Small intestine (tissue), 7 donors: ENCODE measurements at regions not wholly inside any gene's neighbourhood (a gene's known extent, or its start where the extent isn't known, plus 50 kb on each side); places are given as distances from the start of the nearest gene placed in this dataset.

Source experiments
- DNase-seq, 2 donors: peaks; one replicate each; pipeline versions ENCODE4 v3.0.0 to v3.0.0-alpha.2; 2013
- FAIRE-seq: peaks from 2 replicates; lab custom pipeline; 2012; peaks lifted over from hg19 to GRCh38; lab: Jason Lieb, UNC
- H3K27ac ChIP-seq, 3 donors: one replicate each; pipeline ENCODE4 v1.5.1; 2013; ENCODE audit warnings: low read length in 2 of 3, mild to moderate bottlenecking in 2 of 3, control low read depth in 1 of 3, inconsistent platforms in 1 of 3, low read depth in 1 of 3, moderate library complexity in 1 of 3
- H3K27me3 ChIP-seq, 3 donors: one replicate each; pipeline ENCODE4 v1.6.1; 2013; ENCODE audit warnings: low read length in 3 of 3, inconsistent platforms in 1 of 3; ENCODE audit not compliant: control insufficient read depth in 3 of 3, insufficient read depth in 3 of 3
- H3K36me3 ChIP-seq, 3 donors: one replicate each; pipeline ENCODE4 v1.6.1; 2013; ENCODE audit warnings: low read length in 3 of 3, inconsistent platforms in 1 of 3, low read depth in 1 of 3, mild to moderate bottlenecking in 1 of 3, moderate library complexity in 1 of 3; ENCODE audit not compliant: control insufficient read depth in 3 of 3, insufficient read depth in 2 of 3
- H3K4me1 ChIP-seq, 3 donors: one replicate each; pipeline ENCODE4 v1.6.1; 2013; ENCODE audit warnings: low read length in 2 of 3, inconsistent platforms in 1 of 3, low read depth in 1 of 3, mild to moderate bottlenecking in 1 of 3, moderate library complexity in 1 of 3; ENCODE audit not compliant: control insufficient read depth in 3 of 3, insufficient read depth in 2 of 3
- H3K4me3 ChIP-seq, 3 donors: one replicate each; pipeline ENCODE4 v1.5.1; 2013; ENCODE audit warnings: low read length in 3 of 3, control low read depth in 1 of 3, inconsistent platforms in 1 of 3, low read depth in 1 of 3, mild to moderate bottlenecking in 1 of 3, moderate library complexity in 1 of 3
- H3K9me3 ChIP-seq, 2 donors: one replicate each; pipeline ENCODE4 v1.6.1; 2013; ENCODE audit warnings: low read depth in 1 of 2, low read length in 1 of 2; ENCODE audit not compliant: control insufficient read depth in 2 of 2, insufficient read depth in 1 of 2
- WGBS, 3 donors: extraction: QIAGEN DNeasy Blood & Tissue Kit; methylation state at CpG; one replicate each; pipeline ENCODE4 v1.1.7; 2013; 5-methylcytosine and 5-hydroxymethylcytosine counted together
- donor health status: healthy with polysubstance abuse.
- donor health status: control.
- donor health status: control.
- donor health status: Bipolar disorder and iron deficiency.
- donor health status: healthy.

DNA sequence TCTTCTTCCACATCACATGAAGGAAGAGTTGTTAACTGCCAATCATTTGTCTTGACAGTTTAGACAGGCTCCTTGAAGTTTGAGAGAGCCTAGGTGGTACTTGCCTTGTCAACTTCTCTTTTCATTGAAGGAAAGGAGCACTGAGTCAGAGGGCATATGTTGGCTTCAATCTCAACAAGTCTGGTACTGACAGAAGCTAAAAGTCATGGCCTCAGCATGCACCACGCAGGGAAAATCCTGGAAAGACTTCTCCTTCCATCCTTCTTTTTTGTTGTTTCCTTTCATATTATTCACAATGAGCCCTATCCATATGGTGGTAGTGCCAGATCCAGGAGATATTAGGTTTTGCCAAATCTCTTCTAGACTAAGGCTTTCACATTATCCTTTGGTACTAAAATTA is 1272.5 kb downstream of the ROBO1 start:
- 26 to 42% (median 36%) methylated on average over 1 of the region's 1 CpG for WGBS, 3 donors
- no peaks in the 10 kb centered on the region for H3K4me1 ChIP-seq
- FAIRE-seq = no peak
- no peak overlapping the region for H3K27ac ChIP-seq
- H3K9me3 ChIP-seq = no peaks in the 10 kb centered on the region
- no peak overlapping the region for H3K4me3 ChIP-seq
- no peaks in the 10 kb centered on the region for H3K36me3 ChIP-seq
- H3K27me3 ChIP-seq = no peaks in the 10 kb centered on the region
- DNase-seq = no peak

DNA sequence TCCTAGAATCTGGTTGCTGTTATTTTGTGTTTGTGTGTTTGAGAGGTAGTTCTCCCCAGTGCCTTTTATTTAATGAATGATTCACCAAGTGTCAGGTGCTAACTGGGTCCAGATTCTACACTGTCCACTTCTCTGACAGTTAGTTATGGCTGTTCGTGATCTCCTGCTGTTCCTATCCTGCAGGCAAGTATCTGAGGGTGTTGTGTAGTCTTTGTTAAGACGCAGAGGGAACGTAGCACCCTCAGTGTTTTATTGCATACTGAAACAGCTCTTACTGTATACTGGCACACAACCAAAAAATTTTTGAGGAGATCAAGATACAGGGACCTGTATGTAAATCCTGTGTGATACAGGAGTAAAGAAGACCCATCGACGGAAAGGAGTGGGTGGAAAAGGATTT is 1271.3 kb downstream of the ROBO1 start:
- no peak overlapping the region for H3K27ac ChIP-seq
- no peak for DNase-seq
- H3K4me1 ChIP-seq = no peaks in the 10 kb centered on the region
- no peaks in the 10 kb centered on the region for H3K27me3 ChIP-seq
- no peak for FAIRE-seq
- H3K9me3 ChIP-seq = no peaks in the 10 kb centered on the region
- WGBS, 3 donors = 69 to 79% (median 71%) methylated on average over 5 of the region's 5 CpGs
- no peak overlapping the region for H3K4me3 ChIP-seq
- no peaks in the 10 kb centered on the region for H3K36me3 ChIP-seq

DNA sequence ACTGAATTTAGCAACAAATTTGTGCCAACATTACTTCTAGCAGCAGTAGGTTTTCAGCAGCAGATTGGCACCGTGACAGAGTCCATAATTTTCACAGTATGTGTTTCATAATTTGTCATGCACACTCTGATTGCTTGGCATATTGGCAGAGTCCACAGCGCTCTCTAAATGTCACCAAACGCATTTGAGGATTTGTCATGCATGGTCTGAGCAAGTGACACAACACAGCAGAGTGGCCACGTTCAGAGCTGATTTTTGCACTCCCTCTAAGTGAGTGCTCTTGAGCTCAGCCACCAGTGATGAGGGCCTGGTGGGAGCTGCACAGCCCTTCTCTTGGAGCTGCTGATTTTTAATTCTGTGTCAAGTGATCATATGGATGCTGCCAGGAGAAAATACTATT is 1270.8 kb downstream of the ROBO1 start:
- FAIRE-seq = no peak
- WGBS, 3 donors = 65 to 68% (median 66%) methylated on average over 4 of the region's 4 CpGs
- DNase-seq = no peak
- H3K36me3 ChIP-seq = no peaks in the 10 kb centered on the region
- no peak overlapping the region for H3K4me3 ChIP-seq
- no peak overlapping the region for H3K27ac ChIP-seq
- H3K9me3 ChIP-seq = no peaks in the 10 kb centered on the region
- no peaks in the 10 kb centered on the region for H3K4me1 ChIP-seq
- H3K27me3 ChIP-seq = no peaks in the 10 kb centered on the region

DNA sequence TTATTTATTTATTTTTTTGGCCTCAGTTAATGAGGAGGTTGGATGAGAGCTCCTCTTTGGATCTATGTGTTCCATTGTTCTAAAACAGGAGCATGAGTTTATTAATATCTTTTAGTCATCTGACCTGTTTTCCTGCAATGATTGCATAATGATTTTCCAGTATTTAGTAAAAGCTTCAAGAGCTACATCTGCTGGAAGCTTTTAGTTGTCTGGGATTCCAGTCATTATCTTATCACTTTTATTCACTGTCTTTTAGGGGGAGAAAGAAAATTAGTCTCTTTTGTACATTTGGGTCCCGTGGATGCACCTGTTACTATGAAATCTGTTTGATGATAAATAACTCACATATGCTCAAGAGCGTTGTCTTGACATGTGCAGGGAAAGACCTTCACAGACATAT is 1270.0 kb downstream of the ROBO1 start:
- H3K4me1 ChIP-seq = no peaks in the 10 kb centered on the region
- 33 to 57% (median 35%) methylated on average over 2 of the region's 2 CpGs for WGBS, 3 donors
- no peak overlapping the region for H3K4me3 ChIP-seq
- H3K27ac ChIP-seq = no peak overlapping the region
- FAIRE-seq (no peak), DNase-seq (no peak)
- no peaks in the 10 kb centered on the region for H3K27me3 ChIP-seq
- H3K36me3 ChIP-seq = no peaks in the 10 kb centered on the region
- H3K9me3 ChIP-seq = no peaks in the 10 kb centered on the region

DNA sequence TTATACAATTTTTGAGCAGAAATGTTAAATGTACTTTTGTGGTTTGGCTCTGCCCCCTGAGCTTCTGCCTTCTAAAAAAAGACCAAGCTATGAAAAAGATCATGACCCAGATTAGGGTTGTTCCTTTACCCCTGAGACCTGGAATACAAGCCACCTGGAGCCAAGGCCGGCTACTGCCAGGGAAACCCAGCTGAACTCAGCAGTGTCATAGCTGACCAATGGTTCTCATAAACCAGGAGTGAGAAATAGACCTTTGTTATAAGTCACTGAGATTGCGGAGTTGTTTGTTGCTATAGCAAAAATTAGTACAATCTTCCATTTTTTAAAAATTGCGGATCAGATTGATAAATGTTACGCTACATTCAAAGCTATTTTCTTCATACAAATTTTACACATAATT is 1261.7 kb downstream of the ROBO1 start:
- Histone ChIP-seq H3K27ac (no peak overlapping the region), H3K36me3 (no peaks in the 10 kb centered on the region), H3K27me3 (peaks cover 0 to 2% (median 0%) of the 10 kb centered on the region in 3 donors), H3K4me3 (no peak overlapping the region), H3K9me3 (peaks cover 0 to 6% of the 10 kb centered on the region in 2 donors), H3K4me1 (no peaks in the 10 kb centered on the region)
- DNase-seq = no peak
- WGBS, 3 donors = 65 to 79% (median 67%) methylated on average over 4 of the region's 4 CpGs
- FAIRE-seq = no peak

DNA sequence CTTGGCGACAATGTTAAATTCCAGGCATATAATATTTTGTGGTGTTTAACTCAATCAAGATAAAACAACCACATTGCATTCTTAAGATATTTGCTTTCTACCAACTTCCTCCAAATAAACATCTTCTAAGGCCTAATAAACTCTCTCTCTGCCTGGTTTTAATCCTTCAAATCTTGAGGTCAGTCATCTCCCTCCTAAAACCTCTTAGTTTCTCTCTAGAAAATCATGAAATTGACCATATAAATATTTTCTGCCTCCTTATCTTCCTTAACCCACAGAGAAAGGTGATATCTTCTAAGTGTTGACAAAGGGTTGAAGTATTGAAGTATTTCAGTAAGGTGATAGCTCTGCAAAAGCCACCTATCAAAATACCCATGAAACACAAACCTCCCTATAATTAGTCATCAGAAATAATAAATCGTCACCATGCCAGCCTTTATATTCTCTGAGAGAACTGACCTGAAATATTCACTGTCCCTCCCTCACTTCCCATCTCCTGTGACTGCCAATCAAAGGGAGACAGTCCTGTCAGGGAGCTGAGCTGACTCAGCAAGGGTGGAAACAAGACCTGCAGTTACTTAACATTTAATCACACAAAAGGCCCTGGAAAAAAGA is 1261.1 kb downstream of the ROBO1 start:
- WGBS, 3 donors = 36 to 58% (median 50%) methylated on average over 2 of the region's 2 CpGs
- H3K4me1 ChIP-seq = no peaks in the 10 kb centered on the region
- FAIRE-seq (no peak), DNase-seq (no peak)
- no peaks in the 10 kb centered on the region for H3K36me3 ChIP-seq
- peaks cover 0 to 2% (median 0%) of the 10 kb centered on the region in 3 donors for H3K27me3 ChIP-seq
- H3K27ac ChIP-seq = no peak overlapping the region
- peaks cover 0 to 6% of the 10 kb centered on the region in 2 donors for H3K9me3 ChIP-seq
- H3K4me3 ChIP-seq = no peak overlapping the region

DNA sequence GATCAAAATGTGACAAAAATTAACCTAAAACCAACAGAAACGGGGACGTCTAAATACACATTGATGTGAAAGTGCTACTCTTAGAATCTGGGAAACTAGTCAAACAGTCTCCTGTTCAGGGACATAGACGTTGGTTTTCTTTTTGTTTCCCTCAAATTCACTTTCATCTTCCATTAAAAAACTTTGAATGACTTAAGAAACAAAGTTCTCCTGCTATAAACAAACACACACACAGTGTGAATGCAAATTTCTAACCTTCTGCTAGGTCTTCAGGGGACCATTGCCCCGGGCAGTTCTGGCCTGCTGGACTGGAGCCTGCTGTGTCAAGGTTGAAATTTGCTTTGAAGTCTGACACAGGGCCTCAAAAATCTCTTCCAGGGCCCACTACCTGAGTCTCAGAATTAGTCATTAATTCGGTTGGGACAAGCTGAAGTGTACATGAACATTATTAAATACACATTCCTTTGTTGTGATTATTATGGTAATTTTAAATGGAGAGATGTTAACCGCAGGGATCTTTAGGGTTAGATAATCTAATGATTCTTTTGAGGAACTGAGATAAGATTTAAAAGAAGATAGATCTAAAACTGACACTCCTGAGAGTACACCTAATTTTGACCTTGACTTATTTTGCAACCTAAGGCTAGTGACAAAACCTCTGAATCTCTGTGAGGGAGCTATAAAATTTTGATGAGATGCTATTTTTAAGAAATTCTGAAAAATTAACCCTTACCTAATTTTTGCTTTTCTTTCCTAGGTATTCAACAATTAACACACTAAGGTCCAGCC is 1260.4 kb downstream of the ROBO1 start:
- H3K27me3 ChIP-seq = peaks cover 0 to 2% (median 0%) of the 10 kb centered on the region in 3 donors
- DNase-seq = no peak
- peaks cover 0 to 6% of the 10 kb centered on the region in 2 donors for H3K9me3 ChIP-seq
- no peak for FAIRE-seq
- no peaks in the 10 kb centered on the region for H3K4me1 ChIP-seq
- H3K27ac ChIP-seq = no peak overlapping the region
- 26 to 47% (median 34%) methylated on average over 6 of the region's 6 CpGs for WGBS, 3 donors
- no peaks in the 10 kb centered on the region for H3K36me3 ChIP-seq
- H3K4me3 ChIP-seq = no peak overlapping the region

DNA sequence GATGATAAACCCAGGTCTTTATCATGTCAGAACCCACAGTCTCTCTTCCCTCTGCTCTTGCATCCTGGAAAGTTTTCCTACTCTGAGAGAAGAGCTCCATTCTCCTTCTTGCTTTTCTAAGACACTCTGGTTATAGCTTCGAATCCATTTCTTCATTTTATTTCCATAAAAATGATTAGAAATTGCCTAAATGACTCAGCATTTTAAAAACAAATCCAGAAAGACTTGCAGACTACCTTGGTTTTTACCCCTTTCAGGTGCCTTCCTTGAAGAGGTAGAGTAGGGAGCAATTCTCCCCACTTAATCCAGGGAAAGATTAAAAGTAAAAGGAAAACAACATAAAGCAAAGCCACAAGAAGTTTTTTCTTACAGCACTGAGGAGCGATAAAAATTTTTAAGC is 1256.0 kb downstream of the ROBO1 start:
- 57 to 65% (median 65%) methylated on average over 2 of the region's 2 CpGs for WGBS, 3 donors
- DNase-seq (no peak), FAIRE-seq (no peak)
- Histone ChIP-seq H3K9me3 (peaks cover 0 to 6% of the 10 kb centered on the region in 2 donors), H3K27me3 (no peaks in the 10 kb centered on the region), H3K27ac (no peak overlapping the region), H3K4me3 (no peak overlapping the region), H3K4me1 (no peaks in the 10 kb centered on the region), H3K36me3 (no peaks in the 10 kb centered on the region)
